ENCODE measurements at regions not wholly inside any gene's neighbourhood (a gene's known extent, or its start where the extent isn't known, plus 50 kb on each side); places are given as distances from the start of the nearest gene placed in this dataset.

DNA sequence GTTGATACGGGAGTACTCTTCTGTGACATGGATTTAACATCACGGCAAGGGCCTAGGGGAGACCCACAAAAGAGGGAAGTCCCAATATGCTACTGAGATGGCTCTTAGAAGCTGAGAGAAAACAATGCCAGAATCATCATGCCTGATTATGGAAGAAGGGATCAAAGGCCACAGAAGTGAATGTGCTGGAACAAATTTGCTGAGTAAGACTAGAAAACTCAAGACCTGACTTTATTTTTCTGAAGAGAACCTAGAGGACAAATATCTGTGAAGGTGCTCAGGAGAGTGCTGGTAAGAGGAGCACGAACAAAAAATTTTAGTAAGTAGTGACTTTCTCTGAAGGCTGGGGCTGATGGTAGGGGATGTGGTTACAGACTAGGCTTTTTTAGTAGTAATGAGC lies 277.0 kb downstream of the ZEB1 start:
- Histone ChIP-seq H3K27me3 (ENCODE audit: control insufficient read depth, insufficient read depth, low read length) (no peaks in the 10 kb centered on the region), H3K36me3 (ENCODE audit: control insufficient read depth, insufficient read depth, low read length) (no peaks in the 10 kb centered on the region), H3K4me3 (ENCODE audit: low read depth, low read length) (no peak overlapping the region)
- DNase-seq (ENCODE audit: low read depth), result no peak
- no peak for TF ChIP-seq CTCF (IDR thresholded peaks at IDR 0.05; ENCODE audit: insufficient read depth, low read length, poor library complexity, severe bottlenecking)

- no peak overlapping the region for H3K4me3 ChIP-seq (ENCODE audit: low read depth, low read length)
- no peaks in the 10 kb centered on the region for H3K36me3 ChIP-seq (ENCODE audit: control insufficient read depth, insufficient read depth, low read length)
- H3K27me3 ChIP-seq (ENCODE audit: control insufficient read depth, insufficient read depth, low read length), result no peaks in the 10 kb centered on the region
- no peak for TF ChIP-seq CTCF (IDR thresholded peaks at IDR 0.05; ENCODE audit: insufficient read depth, low read length, poor library complexity, severe bottlenecking)
- DNase-seq (ENCODE audit: low read depth), result no peak
Measured at GRCh38 chr10:31594347-31594873, 275.4 kb downstream of the ZEB1 start.

- H3K36me3 ChIP-seq (ENCODE audit: control insufficient read depth, insufficient read depth, low read length), result no peaks in the 10 kb centered on the region
- H3K4me3 ChIP-seq (ENCODE audit: low read depth, low read length), result no peak overlapping the region
- TF ChIP-seq CTCF (IDR thresholded peaks at IDR 0.05; ENCODE audit: insufficient read depth, low read length, poor library complexity, severe bottlenecking), result no peak
- H3K27me3 ChIP-seq (ENCODE audit: control insufficient read depth, insufficient read depth, low read length), result no peaks in the 10 kb centered on the region
- DNase-seq (ENCODE audit: low read depth), result no peak
Measured at GRCh38 chr10:31593124-31593523, 274.1 kb downstream of the ZEB1 start.

DNA sequence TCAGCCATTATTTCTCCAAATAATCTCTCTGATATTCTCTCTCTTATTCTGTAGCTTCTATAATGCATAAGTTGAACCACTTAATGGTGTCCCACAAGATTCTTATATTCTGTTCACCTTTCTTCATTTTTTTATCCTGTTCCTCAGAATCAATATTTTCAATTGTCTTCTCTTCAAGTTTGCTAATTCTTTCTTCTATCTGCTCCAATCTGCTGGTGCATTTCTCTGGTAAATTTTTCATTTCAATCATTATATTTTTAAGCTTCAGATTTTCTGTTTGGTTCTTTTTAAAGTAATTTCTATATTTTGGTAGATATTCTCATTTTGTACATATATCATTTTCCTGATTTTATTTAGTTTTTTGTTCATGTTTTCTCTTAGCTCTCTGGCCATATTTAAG lies 272.6 kb downstream of the ZEB1 start:
- Histone ChIP-seq H3K27me3 (ENCODE audit: control insufficient read depth, insufficient read depth, low read length) (no peaks in the 10 kb centered on the region), H3K36me3 (ENCODE audit: control insufficient read depth, insufficient read depth, low read length) (no peaks in the 10 kb centered on the region), H3K4me3 (ENCODE audit: low read depth, low read length) (no peak overlapping the region)
- TF ChIP-seq CTCF (IDR thresholded peaks at IDR 0.05; ENCODE audit: insufficient read depth, low read length, poor library complexity, severe bottlenecking), result no peak
- no peak for DNase-seq (ENCODE audit: low read depth)

- Histone ChIP-seq H3K36me3 (ENCODE audit: control insufficient read depth, insufficient read depth, low read length) (no peaks in the 10 kb centered on the region), H3K27me3 (ENCODE audit: control insufficient read depth, insufficient read depth, low read length) (no peaks in the 10 kb centered on the region), H3K4me3 (ENCODE audit: low read depth, low read length) (no peak overlapping the region)
- DNase-seq (ENCODE audit: low read depth), result no peak
- no peak for TF ChIP-seq CTCF (IDR thresholded peaks at IDR 0.05; ENCODE audit: insufficient read depth, low read length, poor library complexity, severe bottlenecking)
Measured at GRCh38 chr10:31590023-31590800, 271.2 kb downstream of the ZEB1 start.

DNA sequence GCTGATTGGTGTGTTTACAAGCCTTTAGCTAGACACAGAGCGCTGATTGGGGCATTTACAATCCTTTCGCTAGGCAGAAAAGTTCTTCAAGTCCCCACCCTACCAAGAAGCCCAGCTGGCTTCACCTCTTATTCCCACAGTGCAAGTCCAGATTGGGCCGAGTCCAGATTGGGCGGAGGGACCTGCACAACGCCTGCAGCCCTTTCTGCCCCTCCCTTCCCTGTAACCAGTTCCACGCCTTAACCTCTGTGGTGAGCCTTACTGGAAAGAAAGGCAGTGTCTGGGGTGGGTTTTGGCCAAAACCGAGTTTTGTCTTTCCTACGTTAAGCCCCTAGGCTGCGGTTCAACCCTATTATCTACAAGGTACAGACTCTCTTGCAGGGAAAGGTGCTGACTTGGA lies 268.7 kb downstream of the ZEB1 start:
- Histone ChIP-seq H3K36me3 (ENCODE audit: control insufficient read depth, insufficient read depth, low read length) (no peaks in the 10 kb centered on the region), H3K27me3 (ENCODE audit: control insufficient read depth, insufficient read depth, low read length) (no peaks in the 10 kb centered on the region), H3K4me3 (ENCODE audit: low read depth, low read length) (no peak overlapping the region)
- no peak for DNase-seq (ENCODE audit: low read depth)
- TF ChIP-seq CTCF (IDR thresholded peaks at IDR 0.05; ENCODE audit: insufficient read depth, low read length, poor library complexity, severe bottlenecking), result no peak

Data from kidney epithelial cell (primary cell).